ENCODE measurements at regions not wholly inside any gene's neighbourhood (a gene's known extent, or its start where the extent isn't known, plus 50 kb on each side); places are given as distances from the start of the nearest gene placed in this dataset.
A peak's percentile ranks its signal among the peaks of the same experiment; 100 is the strongest.
"Not testable (repeated sequence)": the region's sequence is repeated elsewhere in the genome, so short reads cannot be mapped to it uniquely, and the experiment has no call there.

GRCh38 chr12:131282292-131283080 lies 328.8 kb downstream of the ADGRD1 start:
- ATAC-seq (no peak), DNase-seq (no peak)
- Mint-ChIP-seq H3K27ac (no peak overlapping the region), H3K4me1 (no peaks in the 10 kb centered on the region), H3K9me3 (no peaks in the 10 kb centered on the region), H3K27me3 (no peaks in the 10 kb centered on the region), H3K4me3 (no peak overlapping the region)

- DNase-seq (no peak), ATAC-seq (no peak)
- no peak overlapping the region for H3K4me3 Mint-ChIP-seq
- no peaks in the 10 kb centered on the region for H3K4me1 Mint-ChIP-seq
- no peaks in the 10 kb centered on the region for H3K27me3 Mint-ChIP-seq
- no peaks in the 10 kb centered on the region for H3K9me3 Mint-ChIP-seq
- peak overlapping the region in 1 of 2 donors; percentile 3 for H3K27ac Mint-ChIP-seq
Measured at GRCh38 chr12:131283191-131283861, 329.6 kb downstream of the ADGRD1 start.

DNA sequence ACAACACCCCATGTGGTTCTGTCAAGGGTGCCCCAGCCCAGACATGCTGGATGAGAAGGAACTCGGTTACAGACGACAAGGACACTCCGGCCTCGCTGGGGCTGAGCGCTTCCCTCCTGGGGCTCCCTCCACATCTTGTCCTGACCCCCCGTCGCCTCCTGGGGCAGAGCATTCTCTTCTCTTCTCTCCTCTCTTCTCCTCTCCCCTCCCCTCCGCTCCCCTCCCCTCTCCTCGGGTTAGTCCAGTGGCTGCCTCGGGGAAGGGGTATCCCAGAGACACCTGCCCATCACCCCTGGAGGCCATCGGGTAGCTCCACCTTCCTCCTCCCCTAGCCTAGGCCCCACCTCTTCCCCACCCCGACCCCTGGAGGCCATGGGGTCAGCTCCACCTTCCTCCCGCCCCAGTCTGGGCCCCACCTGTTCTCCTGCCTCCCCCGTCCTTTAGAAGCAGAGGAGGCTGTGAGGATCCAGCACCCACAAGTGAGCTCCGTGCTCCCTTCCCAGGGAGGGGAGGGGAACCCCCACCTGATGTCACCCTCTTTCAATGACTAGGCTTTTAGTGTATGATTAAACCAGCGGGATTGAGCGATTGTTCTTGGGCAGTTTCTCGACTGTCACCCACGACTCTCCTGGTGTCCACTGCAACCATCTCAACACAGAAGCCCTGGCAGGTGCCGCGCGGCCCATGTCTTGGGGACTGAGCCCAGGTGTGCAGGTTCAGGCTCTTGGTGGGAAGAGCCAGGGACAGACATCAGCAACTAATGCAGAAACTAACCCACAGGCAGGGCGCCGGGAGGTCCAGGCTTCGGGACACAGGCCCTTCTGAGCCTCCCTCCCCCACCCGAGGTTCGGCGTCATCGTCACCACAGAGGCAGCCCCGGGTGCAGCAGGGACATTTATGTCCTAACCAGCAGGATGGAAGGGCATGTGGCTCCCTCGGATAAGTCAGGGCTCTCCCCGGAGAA lies 330.4 kb downstream of the ADGRD1 start:
- not testable (repeated sequence) for H3K4me3 Mint-ChIP-seq, H3K4me1 Mint-ChIP-seq, H3K27me3 Mint-ChIP-seq, DNase-seq, H3K9me3 Mint-ChIP-seq
- peak overlapping the region in 1 of 2 donors; percentile 3 for H3K27ac Mint-ChIP-seq
- peak; percentile 33 for ATAC-seq

DNA sequence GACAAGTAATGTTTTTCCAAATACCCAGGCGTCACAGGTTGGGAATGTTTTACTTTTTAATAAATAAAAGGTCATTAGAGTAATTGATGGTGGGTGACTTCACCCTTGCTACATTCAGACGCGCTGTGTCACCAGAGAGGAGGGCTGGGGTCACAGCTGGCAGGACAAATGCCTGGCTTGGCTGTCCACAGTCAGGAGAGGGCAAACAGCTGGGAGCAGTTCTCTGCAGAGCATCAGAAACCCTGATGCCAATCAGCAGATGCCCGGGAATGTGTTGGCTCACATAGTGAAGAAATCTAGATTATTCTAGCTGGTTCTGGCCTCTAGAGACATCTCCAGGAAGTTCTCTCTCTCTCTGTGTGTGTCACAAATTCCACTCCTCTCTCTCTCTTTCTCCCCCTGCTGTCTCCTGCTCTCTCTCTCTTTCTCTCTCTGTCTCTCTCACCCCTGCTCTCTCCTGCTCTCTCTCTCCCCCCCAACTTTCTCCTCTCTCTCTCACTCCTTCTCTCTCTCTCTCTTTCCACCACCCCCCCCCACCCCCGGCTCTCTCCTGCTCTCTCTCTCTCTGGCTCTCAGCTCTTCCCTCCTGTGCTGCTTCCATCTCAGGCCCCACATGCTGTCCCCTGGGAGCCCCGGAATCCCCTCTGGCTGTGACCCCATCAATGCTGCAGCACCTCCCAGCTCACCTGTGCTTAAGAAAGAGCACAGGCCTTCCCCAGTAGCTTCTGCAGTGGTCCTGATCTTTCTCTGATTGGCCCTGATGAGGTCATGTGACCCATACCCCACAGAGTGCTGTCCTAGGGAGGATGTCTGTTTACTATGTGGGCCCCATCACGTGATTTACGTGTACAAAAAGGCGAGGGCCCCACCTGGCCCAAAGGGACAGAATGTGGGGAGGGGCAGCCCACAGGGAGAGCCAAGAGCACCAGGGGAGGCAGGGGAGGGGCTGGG lies 331.5 kb downstream of the ADGRD1 start:
- peak overlapping the region in 1 of 2 donors; percentile 47 for H3K27ac Mint-ChIP-seq
- not testable (repeated sequence) for H3K4me1 Mint-ChIP-seq, H3K27me3 Mint-ChIP-seq, DNase-seq, ATAC-seq, H3K4me3 Mint-ChIP-seq, H3K9me3 Mint-ChIP-seq

DNA sequence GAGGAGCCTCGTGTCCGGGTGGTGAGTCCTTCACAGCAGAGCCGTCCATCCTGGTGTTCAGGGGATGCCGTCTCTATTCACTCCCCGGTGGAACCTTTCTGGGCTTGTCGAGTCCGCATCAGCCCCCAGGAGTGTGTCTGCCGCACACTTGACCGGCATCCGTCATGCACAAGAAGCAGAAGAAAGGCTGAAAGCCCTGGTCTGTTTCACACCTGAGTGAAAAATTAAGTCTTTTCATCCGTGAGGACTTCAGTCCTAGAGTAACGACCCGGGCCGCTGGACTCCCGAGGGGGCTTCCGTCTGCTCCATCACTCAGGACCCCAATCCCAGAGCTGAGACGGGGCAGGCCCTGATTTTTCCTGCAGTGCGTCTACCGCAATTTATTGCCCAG lies 332.2 kb downstream of the ADGRD1 start:
- H3K27ac Mint-ChIP-seq, ATAC-seq, H3K4me3 Mint-ChIP-seq, H3K9me3 Mint-ChIP-seq, DNase-seq, H3K27me3 Mint-ChIP-seq, H3K4me1 Mint-ChIP-seq: not testable (repeated sequence)

- DNase-seq, H3K4me3 Mint-ChIP-seq, H3K4me1 Mint-ChIP-seq, H3K9me3 Mint-ChIP-seq, ATAC-seq, H3K27ac Mint-ChIP-seq, H3K27me3 Mint-ChIP-seq: not testable (repeated sequence)
Measured at GRCh38 chr12:131286301-131286700, 332.6 kb downstream of the ADGRD1 start.

DNA sequence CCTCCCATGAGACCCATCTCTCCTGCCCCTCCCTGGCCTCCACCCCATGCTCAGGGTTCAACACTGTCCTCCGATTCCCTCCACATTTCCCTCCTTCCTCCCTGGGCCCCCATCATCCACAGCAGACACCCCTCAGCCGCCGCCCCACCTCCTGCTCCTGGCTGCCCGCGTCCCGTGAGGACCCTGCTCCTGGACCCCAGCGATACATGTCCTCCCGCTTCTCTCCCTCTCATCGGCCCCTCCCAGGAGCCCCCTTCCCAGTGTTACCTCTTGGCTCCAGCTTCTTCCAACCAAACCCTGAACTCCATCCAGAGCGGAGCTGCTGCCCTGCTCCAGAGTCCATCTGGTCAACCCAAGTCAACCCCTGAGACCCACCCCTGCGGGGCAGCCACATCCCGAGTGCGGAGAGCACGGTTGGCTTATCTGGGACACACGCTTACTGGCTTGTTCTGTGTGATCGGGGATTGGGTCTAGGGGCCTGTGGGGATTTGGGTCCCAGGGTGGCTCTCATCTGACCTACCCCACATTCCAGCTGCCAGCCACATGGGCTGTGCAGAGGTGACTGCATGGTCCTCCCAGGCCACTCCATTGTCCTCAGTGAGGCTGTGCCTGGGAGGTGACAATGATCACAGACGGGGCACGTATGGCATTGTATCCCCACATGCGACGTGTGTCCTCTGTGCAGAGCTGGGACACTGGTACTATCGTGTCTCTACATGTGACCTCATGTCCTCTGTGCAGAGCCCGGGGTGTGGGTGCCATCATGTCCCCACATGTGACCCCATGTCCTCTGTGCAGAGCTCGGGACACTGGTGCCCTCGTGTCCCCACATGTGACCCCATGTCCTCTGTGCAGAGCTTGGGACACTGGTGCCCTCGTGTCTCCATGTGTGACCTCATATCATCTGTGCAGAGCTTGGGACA lies 333.6 kb downstream of the ADGRD1 start:
- Mint-ChIP-seq H3K27me3 (no peaks in the 10 kb centered on the region), H3K4me1 (no peaks in the 10 kb centered on the region), H3K9me3 (no peaks in the 10 kb centered on the region), H3K4me3 (no peak overlapping the region), H3K27ac (no peak overlapping the region)
- DNase-seq (no peak), ATAC-seq (no peak)

GRCh38 chr12:131287938-131288764 lies 334.4 kb downstream of the ADGRD1 start:
- no peaks in the 10 kb centered on the region for H3K9me3 Mint-ChIP-seq
- no peak for ATAC-seq
- no peak overlapping the region for H3K27ac Mint-ChIP-seq
- no peak for DNase-seq
- H3K4me1 Mint-ChIP-seq = no peaks in the 10 kb centered on the region
- no peak overlapping the region for H3K4me3 Mint-ChIP-seq
- H3K27me3 Mint-ChIP-seq = no peaks in the 10 kb centered on the region

- DNase-seq, H3K27me3 Mint-ChIP-seq, H3K4me3 Mint-ChIP-seq, H3K9me3 Mint-ChIP-seq, ATAC-seq, H3K4me1 Mint-ChIP-seq: not testable (repeated sequence)
- peak overlapping the region in 1 of 2 donors; percentile 77 for H3K27ac Mint-ChIP-seq
Measured at GRCh38 chr12:131288765-131289695, 335.3 kb downstream of the ADGRD1 start.

DNA sequence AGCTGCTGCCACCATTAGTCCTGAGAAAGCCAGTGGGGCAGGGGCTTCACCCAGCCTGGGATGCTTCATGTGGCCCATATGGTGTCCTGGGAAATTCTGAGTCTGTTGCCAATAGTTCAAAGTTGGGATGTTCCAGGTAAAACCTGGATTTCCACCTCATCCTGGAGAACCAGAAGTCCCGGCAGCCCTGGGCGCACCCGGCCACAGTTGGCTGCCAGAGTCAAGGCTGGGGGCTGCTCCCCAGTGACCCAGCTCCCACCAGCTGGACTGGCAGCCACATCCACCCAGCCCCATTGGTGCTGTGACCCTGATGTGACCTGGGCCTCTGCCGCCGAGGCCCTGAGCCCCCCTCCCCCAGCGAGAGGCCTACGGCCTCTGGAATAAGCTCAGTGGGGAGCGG lies 336.1 kb downstream of the ADGRD1 start:
- H3K4me3 Mint-ChIP-seq, H3K4me1 Mint-ChIP-seq, H3K27me3 Mint-ChIP-seq, H3K9me3 Mint-ChIP-seq, DNase-seq, H3K27ac Mint-ChIP-seq, ATAC-seq: not testable (repeated sequence)

GRCh38 chr12:131290255-131290959 lies 336.7 kb downstream of the ADGRD1 start:
- ATAC-seq (no peak), DNase-seq (no peak)
- Mint-ChIP-seq H3K27ac (no peak overlapping the region), H3K9me3 (no peaks in the 10 kb centered on the region), H3K27me3 (no peaks in the 10 kb centered on the region), H3K4me3 (no peak overlapping the region), H3K4me1 (no peaks in the 10 kb centered on the region)
